Psoas muscle (tissue), 7 donors: ENCODE measurements at regions not wholly inside any gene's neighbourhood (a gene's known extent, or its start where the extent isn't known, plus 50 kb on each side); places are given as distances from the start of the nearest gene placed in this dataset.

Source experiments
- ATAC-seq, 4 donors: fragments of 200-7000 bp; cut with Tn5 transposase; one replicate each; pipeline ENCODE4 v1.9.1; 2020; ENCODE audit warnings: moderate library complexity in 3 of 4, mild to moderate bottlenecking in 2 of 4
- DNase-seq, 2 donors: peaks; one replicate each; pipeline ENCODE4 v3.0.0-alpha.2; 2020
- H3K27ac ChIP-seq: fragments of 200-600 bp; one replicate; pipeline ENCODE4 v1.8.0; 2022
- H3K27me3 ChIP-seq, 3 donors: fragments of 200-600 bp in 1 of 3; one replicate each; pipeline versions ENCODE4 v1.6.1 to v1.8.0; 2013 to 2022; ENCODE audit warnings: low read length in 2 of 3, mild to moderate bottlenecking in 2 of 3, moderate library complexity in 1 of 3; ENCODE audit not compliant: insufficient read depth in 3 of 3
- H3K36me3 ChIP-seq, 2 donors: fragments of 200-600 bp in 1 of 2; one replicate each; pipeline versions ENCODE4 v1.6.1 to v1.8.0; 2013 to 2022; ENCODE audit warnings: low read depth in 1 of 2, mild to moderate bottlenecking in 1 of 2, moderate library complexity in 1 of 2; ENCODE audit not compliant: insufficient read depth in 1 of 2
- H3K4me1 ChIP-seq: fragments of 200-600 bp; one replicate; pipeline ENCODE4 v1.8.0; 2022
- H3K4me3 ChIP-seq: fragments of 200-600 bp; one replicate; pipeline ENCODE4 v1.8.0; 2022; ENCODE audit warnings: mild to moderate bottlenecking
- H3K9me3 ChIP-seq: fragments of 200-600 bp; one replicate; pipeline ENCODE4 v1.8.0; 2022
- WGBS, 3 donors: extraction: QIAGEN DNeasy Blood & Tissue Kit; methylation state at CpG; one replicate each; pipeline versions ENCODE4 v1.1.6 to v1.1.7; 2013; 5-methylcytosine and 5-hydroxymethylcytosine counted together
- intact Hi-C, 2 donors: fragments of 100-400 bp; cut with DNase I; formaldehyde crosslinking; loops; one replicate each; pipeline versions ENCODE4 v1.11.0 to v1.14.2; 2022
- TF ChIP-seq, protein P1 (sequence below): fragments of 200-600 bp; IDR thresholded peaks from one replicate; pipeline ENCODE4 v1.8.0; 2022; ENCODE audit warnings: antibody characterized with exemption
- donor health status: healthy with polysubstance abuse.
- donor health status: DM: no; HTN: no; CAD: no; lungs with moderate emphysema.
- donor health status: Bipolar disorder and iron deficiency.
- donor health status: healthy.
- donor health status: DM: yes; HTN: yes; CAD: no.
- donor health status: DM: no; HTN: no; CAD: no.
- donor health status: DM: yes; HTN: yes; CAD: no.

DNA sequence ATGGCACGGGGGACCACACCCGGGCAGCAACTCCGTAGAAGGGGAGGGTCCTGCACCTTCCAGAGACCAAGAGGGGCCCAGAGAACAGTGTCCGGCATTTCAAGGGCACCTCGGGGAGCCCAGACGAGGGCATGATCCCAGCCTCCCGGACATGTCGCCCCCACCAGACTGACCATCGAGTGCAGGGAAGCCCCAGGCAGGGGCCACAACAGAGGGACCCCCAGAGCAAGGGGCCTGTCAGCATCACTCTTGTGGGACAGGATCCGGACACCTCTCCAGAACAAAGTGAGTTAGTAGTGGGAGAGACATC is 50.4 kb upstream of the CTDP1 start:
- DNase-seq: no peak
- TF ChIP-seq, protein P1, sequence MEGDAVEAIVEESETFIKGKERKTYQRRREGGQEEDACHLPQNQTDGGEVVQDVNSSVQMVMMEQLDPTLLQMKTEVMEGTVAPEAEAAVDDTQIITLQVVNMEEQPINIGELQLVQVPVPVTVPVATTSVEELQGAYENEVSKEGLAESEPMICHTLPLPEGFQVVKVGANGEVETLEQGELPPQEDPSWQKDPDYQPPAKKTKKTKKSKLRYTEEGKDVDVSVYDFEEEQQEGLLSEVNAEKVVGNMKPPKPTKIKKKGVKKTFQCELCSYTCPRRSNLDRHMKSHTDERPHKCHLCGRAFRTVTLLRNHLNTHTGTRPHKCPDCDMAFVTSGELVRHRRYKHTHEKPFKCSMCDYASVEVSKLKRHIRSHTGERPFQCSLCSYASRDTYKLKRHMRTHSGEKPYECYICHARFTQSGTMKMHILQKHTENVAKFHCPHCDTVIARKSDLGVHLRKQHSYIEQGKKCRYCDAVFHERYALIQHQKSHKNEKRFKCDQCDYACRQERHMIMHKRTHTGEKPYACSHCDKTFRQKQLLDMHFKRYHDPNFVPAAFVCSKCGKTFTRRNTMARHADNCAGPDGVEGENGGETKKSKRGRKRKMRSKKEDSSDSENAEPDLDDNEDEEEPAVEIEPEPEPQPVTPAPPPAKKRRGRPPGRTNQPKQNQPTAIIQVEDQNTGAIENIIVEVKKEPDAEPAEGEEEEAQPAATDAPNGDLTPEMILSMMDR: no peak
- Histone ChIP-seq H3K4me3 (no peak overlapping the region), H3K36me3 (no peaks in the 10 kb centered on the region), H3K27me3 (peaks cover 0 to 32% (median 0%) of the 10 kb centered on the region in 3 donors), H3K27ac (no peak overlapping the region), H3K4me1 (no peaks in the 10 kb centered on the region), H3K9me3 (no peaks in the 10 kb centered on the region)
- intact Hi-C loops: no loop called here
- 82 to 93% (median 86%) methylated on average over 9 to 10 of the region's 10 CpGs for WGBS, 3 donors
- no peak for ATAC-seq

DNA sequence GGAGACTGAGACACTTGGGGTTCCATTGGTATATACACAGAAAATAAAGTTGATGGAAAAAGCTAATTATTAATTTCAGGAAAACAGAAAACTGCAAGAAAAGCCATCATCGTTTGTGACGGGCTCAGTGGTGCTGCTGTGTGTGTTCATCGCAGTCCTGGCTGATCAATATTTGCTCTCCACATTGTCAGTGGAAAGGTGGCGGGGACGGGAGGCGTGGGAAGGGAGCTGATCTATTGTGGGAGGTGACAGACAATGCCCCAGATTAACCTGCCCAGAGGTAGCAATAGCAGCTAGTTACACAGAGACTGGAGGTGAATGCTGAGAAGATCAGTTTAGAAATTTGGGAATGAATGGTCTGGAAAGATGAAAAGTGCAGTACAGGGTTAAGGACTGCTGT is 50.0 kb upstream of the CTDP1 start:
- Histone ChIP-seq H3K36me3 (no peaks in the 10 kb centered on the region), H3K4me1 (no peaks in the 10 kb centered on the region), H3K27me3 (peaks cover 0 to 28% (median 0%) of the 10 kb centered on the region in 3 donors), H3K4me3 (no peak overlapping the region), H3K9me3 (no peaks in the 10 kb centered on the region), H3K27ac (no peak overlapping the region)
- TF ChIP-seq, protein P1: no peak
- no peak for ATAC-seq
- DNase-seq: no peak
- intact Hi-C loops: no loop called here
- 84 to 92% (median 92%) methylated on average over 6 of the region's 6 CpGs for WGBS, 3 donors
